NB4 (cell line): ENCODE measurements at regions not wholly inside any gene's neighbourhood (a gene's known extent, or its start where the extent isn't known, plus 50 kb on each side); places are given as distances from the start of the nearest gene placed in this dataset.

Experiments used
- CTCF ChIP-seq: IDR thresholded peaks from one replicate; pipeline ENCODE4 v1.5.1; 2012; ENCODE audit warnings: low read depth, low read length
- MYC ChIP-seq: IDR thresholded peaks from 2 replicates; pipeline ENCODE4 v1.6.1; 2011; ENCODE audit warnings: low read depth, low read length
- POLR2A ChIP-seq: IDR thresholded peaks from 2 replicates; pipeline ENCODE4 v1.6.1; 2011; ENCODE audit warnings: mild to moderate bottlenecking; ENCODE audit not compliant: insufficient read length; ENCODE audit errors: extremely low read depth
- TF ChIP-seq, protein P1 (sequence below): IDR thresholded peaks from 2 replicates; pipeline ENCODE4 v1.6.1; 2011; ENCODE audit warnings: low read depth, low read length

GRCh38 chr14:73783107-73783727 is 68.4 kb upstream of the PTGR2 start:
- TF ChIP-seq CTCF (no peak), POLR2A (no peak), MYC (no peak)
- TF ChIP-seq, protein P1, sequence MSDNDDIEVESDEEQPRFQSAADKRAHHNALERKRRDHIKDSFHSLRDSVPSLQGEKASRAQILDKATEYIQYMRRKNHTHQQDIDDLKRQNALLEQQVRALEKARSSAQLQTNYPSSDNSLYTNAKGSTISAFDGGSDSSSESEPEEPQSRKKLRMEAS: no peak
